Stimulated activated CD8-positive, alpha-beta memory T cell treated with anti-CD3 and anti-CD28 coated beads, Interleukin-7, amount 100 ng/mL, for 24 hours (primary cell): ENCODE measurements at regions not wholly inside any gene's neighbourhood (a gene's known extent, or its start where the extent isn't known, plus 50 kb on each side); places are given as distances from the start of the nearest gene placed in this dataset.
A peak's percentile ranks its signal among the peaks of the same experiment; 100 is the strongest.

Experiments
- DNase-seq: peaks from one replicate; pipeline ENCODE4 v3.0.0-alpha.2; 2020; ENCODE audit warnings: low read depth

DNA sequence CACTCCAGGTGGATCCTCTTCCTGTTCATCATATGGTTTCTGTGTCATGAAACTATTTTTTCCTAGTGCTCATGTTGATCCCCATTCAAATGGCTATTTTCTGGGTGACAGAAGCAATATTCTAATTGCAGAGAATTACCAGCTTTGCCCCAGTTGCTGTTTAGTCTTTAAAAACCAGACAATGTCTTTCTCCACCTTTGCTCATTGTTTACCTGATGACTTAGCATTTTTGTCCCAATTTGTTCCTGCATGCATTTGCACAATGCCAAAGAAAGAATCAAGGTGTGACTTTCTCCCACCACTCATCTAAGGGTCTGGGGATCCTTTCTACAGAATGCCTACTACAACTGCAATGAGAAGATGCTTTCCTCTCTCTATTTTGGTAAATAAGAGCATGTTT, 439.9 kb upstream of the MAF start:
- DNase-seq: no peak

GRCh38 chr16:80039777-80040176, 439.2 kb upstream of the MAF start:
- no peak for DNase-seq

DNA sequence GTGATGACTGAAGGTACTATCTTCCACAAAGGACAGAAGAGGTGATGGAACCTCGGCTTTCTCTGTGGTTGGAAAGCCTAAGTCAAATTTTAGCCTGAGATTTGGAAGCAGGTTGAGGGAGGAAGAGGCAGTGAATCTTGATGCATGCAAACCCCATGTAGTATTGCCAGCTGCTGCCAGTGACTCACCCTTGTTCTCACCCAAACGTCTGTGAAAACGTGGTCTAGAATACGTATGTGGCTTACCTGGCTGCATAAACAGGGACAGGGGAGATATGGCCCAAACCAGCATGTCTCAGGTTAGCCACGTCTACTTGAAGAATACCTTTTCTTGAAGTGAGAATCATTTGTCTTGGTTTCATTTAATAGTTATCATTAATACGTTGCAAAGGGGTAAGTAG, 438.0 kb upstream of the MAF start:
- no peak for DNase-seq

GRCh38 chr16:80034948-80035663, 434.6 kb upstream of the MAF start:
- DNase-seq: no peak

DNA sequence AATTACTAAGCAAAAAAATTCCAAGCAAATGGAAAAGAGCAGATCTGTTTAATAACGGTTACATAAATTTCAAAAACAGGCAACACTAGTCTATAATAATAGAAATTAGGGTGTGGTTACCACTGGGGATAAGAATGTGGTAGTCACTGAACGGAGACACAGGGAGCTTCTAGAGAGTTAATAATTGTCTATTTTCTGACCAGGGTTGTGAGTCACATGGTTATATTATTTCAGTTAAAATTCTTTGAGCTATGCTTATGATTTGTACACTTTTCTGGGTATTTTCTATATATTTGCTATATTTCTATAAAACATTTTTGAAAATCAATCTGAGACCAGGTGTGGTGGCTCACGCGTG, 433.9 kb upstream of the MAF start:
- DNase-seq: no peak

GRCh38 chr16:80033783-80034468, 433.4 kb upstream of the MAF start:
- DNase-seq: no peak

GRCh38 chr16:80029761-80030481, 429.4 kb upstream of the MAF start:
- no peak for DNase-seq

GRCh38 chr16:80029381-80029630, 428.8 kb upstream of the MAF start:
- no peak for DNase-seq

DNA sequence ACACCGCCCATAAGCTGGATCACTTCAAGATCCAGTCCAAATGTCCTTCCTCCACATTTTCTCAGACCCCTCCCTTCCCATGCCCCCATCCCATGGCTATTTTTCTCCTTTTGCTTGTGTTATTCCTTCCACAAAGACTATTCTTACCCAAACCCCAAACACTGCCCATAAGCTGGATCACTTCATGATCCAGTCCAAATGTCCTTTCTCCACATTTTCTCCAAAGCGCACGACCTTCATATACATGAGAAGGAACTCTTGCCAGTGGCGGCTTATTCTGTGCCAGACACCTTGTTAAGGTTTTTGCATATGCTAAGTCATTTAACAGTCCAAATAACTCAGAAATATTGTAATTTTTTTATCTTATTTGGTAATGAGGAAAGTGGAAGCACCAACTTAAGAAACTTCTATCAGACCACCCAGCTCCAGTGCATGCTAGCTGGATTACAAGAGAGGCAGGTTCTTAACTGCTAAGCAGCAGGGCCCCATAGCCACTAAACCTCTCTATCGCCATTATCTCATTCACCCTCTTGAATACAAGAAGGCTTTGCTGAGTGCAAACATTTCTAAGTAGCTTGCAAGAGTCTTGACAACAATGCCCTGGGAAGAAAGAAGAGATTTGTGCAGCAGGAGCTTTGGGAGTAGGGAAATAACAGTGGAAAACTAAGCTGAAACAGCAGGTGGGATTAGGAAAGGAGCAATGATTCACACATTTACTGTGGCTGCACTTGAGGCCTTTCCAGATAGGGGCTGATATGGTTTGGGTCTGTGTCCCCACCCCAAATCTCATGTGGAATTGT, 428.2 kb upstream of the MAF start:
- no peak for DNase-seq

DNA sequence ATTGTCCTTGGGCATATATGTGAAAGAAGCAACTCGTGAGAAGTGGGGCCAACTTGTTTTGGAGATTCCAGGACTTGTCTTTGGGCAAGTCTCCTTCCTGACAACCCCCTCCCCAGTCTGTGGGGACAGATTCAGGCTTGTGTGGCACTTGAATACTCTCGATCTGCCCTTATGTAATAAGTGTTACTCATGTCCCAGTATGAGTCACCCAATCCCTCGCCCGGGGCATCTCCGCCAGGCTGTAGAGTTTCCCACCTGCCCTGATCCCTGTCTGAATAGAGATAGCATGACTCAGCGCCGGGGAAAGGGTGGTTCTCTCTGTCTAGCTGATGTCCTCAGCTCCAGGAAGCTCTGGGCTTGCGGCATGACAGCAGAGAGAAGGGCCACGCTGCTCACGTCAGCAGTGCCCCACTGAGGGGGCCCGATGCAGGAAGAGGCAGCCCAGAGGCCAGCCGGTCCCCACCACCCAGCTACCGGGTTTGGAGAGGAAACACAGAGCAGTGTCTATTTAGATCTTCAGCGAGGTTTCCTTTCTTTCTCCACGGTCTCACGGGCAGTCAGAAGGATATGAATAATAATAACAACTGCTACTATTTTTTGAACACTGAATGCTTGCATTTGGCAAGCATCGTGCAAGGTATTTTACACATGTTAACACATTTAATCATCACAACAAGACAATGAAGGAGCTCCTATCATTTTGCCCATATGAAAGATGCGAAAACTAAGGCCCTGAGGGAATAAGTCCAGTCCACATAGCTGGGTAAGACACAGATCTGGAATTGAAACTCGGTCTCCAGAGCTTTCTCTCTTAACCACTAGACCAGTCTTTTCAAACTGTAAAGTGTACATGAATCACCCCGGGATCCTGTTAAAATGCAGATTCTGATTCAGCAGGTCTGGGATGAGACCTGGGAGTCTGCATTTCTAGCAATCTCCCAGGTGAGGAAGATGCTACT, 426.7 kb upstream of the MAF start:
- DNase-seq: peak; percentile 14

DNA sequence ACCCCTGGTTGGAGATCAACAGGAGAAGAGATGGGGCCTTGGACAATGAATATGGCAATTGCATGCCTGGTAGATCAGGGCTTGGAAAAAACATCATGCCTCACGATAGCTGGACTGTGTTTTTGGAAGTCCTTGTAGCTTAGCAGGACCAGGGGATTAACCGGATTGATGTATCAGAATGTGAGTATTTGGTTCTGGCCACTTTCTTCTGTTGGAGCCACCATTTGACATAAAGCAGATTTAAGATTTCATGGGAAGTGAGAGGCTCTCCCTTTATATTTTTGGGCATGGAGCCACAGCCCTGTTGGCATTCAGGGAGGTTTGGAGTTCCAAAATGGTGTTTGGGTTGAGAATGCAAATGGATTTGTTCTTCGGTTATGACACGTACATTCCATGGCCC, 424.7 kb upstream of the MAF start:
- no peak for DNase-seq

- no peak for DNase-seq
Observed at GRCh38 chr16:80024443-80024842, 423.9 kb upstream of the MAF start.

GRCh38 chr16:80023865-80024264, 423.3 kb upstream of the MAF start:
- no peak for DNase-seq

GRCh38 chr16:80019395-80019794, 418.9 kb upstream of the MAF start:
- no peak for DNase-seq

GRCh38 chr16:80018466-80018865, 417.9 kb upstream of the MAF start:
- DNase-seq: no peak

GRCh38 chr16:80016731-80017326, 416.3 kb upstream of the MAF start:
- DNase-seq: no peak

GRCh38 chr16:80015566-80015965, 415.0 kb upstream of the MAF start:
- DNase-seq: no peak

GRCh38 chr16:80014241-80014939, 413.9 kb upstream of the MAF start:
- no peak for DNase-seq

DNA sequence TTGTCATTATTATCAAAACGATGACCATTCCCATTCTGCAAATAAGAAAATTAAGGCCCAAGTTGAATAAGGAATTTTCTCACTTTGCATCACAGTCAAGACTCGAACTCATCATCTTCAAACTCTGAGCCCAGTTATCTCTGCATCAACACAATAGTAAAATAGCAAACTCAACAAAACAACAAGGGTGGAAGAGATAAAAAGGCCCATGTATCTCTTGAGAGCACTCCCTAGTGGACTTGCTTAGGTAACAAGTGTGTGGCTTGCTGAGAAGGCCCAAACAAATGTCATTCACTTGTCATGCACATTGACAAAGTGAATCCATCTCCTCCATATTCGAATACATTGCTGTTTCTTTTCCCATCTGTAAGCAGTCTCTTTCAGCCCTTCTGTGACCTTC, 412.0 kb upstream of the MAF start:
- DNase-seq: no peak

DNA sequence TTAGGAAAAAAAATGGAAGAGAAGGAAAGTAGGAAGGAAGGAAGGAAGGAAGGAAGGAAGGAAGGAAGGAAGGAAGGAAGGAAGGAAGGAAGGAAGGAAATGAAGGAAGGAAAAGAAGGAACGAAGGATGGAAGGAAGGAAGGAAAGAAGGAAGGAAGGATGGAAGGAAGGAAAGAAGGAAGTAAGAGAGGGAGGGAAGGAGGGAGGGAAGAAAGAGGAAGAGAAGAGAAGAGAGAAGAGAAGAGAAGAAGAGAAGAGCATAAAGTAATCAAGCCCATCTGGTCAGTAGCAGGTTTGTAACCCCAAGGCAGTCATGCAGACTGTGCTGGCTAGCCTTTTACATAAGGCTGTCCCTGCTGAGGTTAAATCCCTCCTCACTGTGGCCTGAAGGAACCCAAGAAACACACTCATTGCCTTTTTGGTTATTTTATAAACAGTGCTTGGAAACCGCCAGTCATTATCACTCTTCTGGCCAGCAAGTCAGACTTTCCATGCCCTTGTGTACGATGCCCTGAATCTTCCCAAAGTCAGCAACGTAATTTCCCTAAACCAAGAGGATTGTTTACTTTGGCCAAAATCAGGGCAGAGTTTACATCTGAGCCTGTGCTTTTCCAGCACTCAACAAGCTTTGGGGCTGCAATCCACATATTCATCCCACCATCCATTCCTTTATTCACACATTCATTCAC, 409.6 kb upstream of the MAF start:
- DNase-seq: no peak
